Loucy (cell line): ENCODE measurements at regions not wholly inside any gene's neighbourhood (a gene's known extent, or its start where the extent isn't known, plus 50 kb on each side); places are given as distances from the start of the nearest gene placed in this dataset.

Experiments used
- CTCF ChIP-seq: fragments of 200-600 bp; sonication (generic); conservative IDR thresholded peaks from 2 replicates; pipeline ENCODE4 v1.5.1; 2014; ENCODE audit warnings: mild to moderate bottlenecking, antibody characterized with exemption, low read length
- EZH2phosphoT487 ChIP-seq: fragments of 200-600 bp; IDR thresholded peaks from 2 replicates; pipeline ENCODE4 v1.6.1; 2018; ENCODE audit warnings: antibody characterized with exemption, mild to moderate bottlenecking, moderate library complexity, borderline replicate concordance

GRCh38 chr1:168879896-168880734, 151.1 kb upstream of the DPT start:
- no peak for TF ChIP-seq CTCF
- no peak for TF ChIP-seq EZH2phosphoT487
